DND-41 (cell line): ENCODE measurements at regions not wholly inside any gene's neighbourhood (a gene's known extent, or its start where the extent isn't known, plus 50 kb on each side); places are given as distances from the start of the nearest gene placed in this dataset.

Experiments
- ATAC-seq: fragments of 200-7000 bp; cut with Tn5 transposase; 3 replicates; pipeline ENCODE4 v1.9.1; 2021; ENCODE audit warnings: low read depth; ENCODE audit not compliant: insufficient read depth
- DNase-seq: peaks from one replicate; pipeline ENCODE4 v3.0.0-alpha.2; 2020
- H2AFZ ChIP-seq: 2 replicates; pipeline ENCODE4 v1.6.0; 2012; ENCODE audit warnings: low read depth, low read length
- H3K27ac ChIP-seq: 2 replicates; pipeline ENCODE4 v1.5.1; 2012; ENCODE audit warnings: low read length, inconsistent platforms
- H3K27me3 ChIP-seq: fragments of 200-600 bp; sonication (generic); 2 replicates; pipeline ENCODE4 v1.6.0; 2012; ENCODE audit warnings: low read length, mild to moderate bottlenecking, inconsistent platforms; ENCODE audit not compliant: insufficient read depth, poor library complexity
- H3K36me3 ChIP-seq: 2 replicates; pipeline ENCODE4 v1.5.1; 2012; ENCODE audit warnings: low read length, inconsistent platforms; ENCODE audit not compliant: insufficient read depth
- H3K4me1 ChIP-seq: 2 replicates; pipeline ENCODE4 v1.5.1; 2012; ENCODE audit warnings: mild to moderate bottlenecking, low read length; ENCODE audit not compliant: insufficient read depth
- H3K4me2 ChIP-seq: 2 replicates; pipeline ENCODE4 v1.6.0; 2012; ENCODE audit warnings: mild to moderate bottlenecking, moderate library complexity, low read length, inconsistent platforms; ENCODE audit not compliant: insufficient read depth
- H3K4me3 ChIP-seq, 2 experiments: fragments of 200-600 bp in 1 of 2; shearing (Covaris generic) in 1 of 2; 2 replicates each; pipeline ENCODE4 v1.5.1; 2012 to 2016; ENCODE audit warnings: inconsistent platforms in 2 of 2, low read length in 2 of 2, mild to moderate bottlenecking in 2 of 2, low read depth in 1 of 2, moderate library complexity in 1 of 2
- H3K79me2 ChIP-seq: 2 replicates; pipeline ENCODE4 v1.6.0; 2012; ENCODE audit warnings: low read length, inconsistent platforms; ENCODE audit not compliant: insufficient read depth
- H3K9ac ChIP-seq: 2 replicates; pipeline ENCODE4 v1.6.0; 2012; ENCODE audit warnings: low read depth, mild to moderate bottlenecking, inconsistent platforms, low read length, moderate library complexity
- H3K9me3 ChIP-seq: 2 replicates; pipeline ENCODE4 v1.5.1; 2012; ENCODE audit warnings: low read length, moderate library complexity, mild to moderate bottlenecking, inconsistent platforms; ENCODE audit not compliant: insufficient read depth, severe bottlenecking
- H4K20me1 ChIP-seq: 2 replicates; pipeline ENCODE4 v1.6.0; 2012; ENCODE audit warnings: low read length; ENCODE audit not compliant: insufficient read depth
- EZH2 ChIP-seq: IDR thresholded peaks from 3 replicates; pipeline ENCODE4 v1.6.1; 2012; ENCODE audit warnings: borderline replicate concordance, low read depth, mild to moderate bottlenecking, moderate library complexity, low read length, inconsistent platforms; ENCODE audit not compliant: severe bottlenecking
- TF ChIP-seq, protein P1 (sequence below): IDR thresholded peaks from 2 replicates; pipeline ENCODE4 v1.5.1; 2012; ENCODE audit warnings: borderline replicate concordance, low read length, moderate library complexity, mild to moderate bottlenecking; ENCODE audit not compliant: poor library complexity, severe bottlenecking; ENCODE audit errors: extremely low read depth

- Histone ChIP-seq H3K4me1 (no peaks in the 10 kb centered on the region), H3K9ac (no peak overlapping the region), H3K79me2 (no peaks in the 10 kb centered on the region), H2AFZ (no peak overlapping the region), H3K4me3 (no peak overlapping the region), H4K20me1 (no peaks in the 10 kb centered on the region), H3K36me3 (no peaks in the 10 kb centered on the region), H3K27ac (no peak overlapping the region), H3K9me3 (no peaks in the 10 kb centered on the region), H3K27me3 (no peaks in the 10 kb centered on the region), H3K4me2 (no peak overlapping the region)
- ATAC-seq (no peak), DNase-seq (no peak)
- no peak for TF ChIP-seq EZH2
- TF ChIP-seq, protein P1, sequence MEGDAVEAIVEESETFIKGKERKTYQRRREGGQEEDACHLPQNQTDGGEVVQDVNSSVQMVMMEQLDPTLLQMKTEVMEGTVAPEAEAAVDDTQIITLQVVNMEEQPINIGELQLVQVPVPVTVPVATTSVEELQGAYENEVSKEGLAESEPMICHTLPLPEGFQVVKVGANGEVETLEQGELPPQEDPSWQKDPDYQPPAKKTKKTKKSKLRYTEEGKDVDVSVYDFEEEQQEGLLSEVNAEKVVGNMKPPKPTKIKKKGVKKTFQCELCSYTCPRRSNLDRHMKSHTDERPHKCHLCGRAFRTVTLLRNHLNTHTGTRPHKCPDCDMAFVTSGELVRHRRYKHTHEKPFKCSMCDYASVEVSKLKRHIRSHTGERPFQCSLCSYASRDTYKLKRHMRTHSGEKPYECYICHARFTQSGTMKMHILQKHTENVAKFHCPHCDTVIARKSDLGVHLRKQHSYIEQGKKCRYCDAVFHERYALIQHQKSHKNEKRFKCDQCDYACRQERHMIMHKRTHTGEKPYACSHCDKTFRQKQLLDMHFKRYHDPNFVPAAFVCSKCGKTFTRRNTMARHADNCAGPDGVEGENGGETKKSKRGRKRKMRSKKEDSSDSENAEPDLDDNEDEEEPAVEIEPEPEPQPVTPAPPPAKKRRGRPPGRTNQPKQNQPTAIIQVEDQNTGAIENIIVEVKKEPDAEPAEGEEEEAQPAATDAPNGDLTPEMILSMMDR, result no peak
These were observed 183.8 kb downstream of the CCDC59 start for GRCh38 chr12:82174383-82174782.

DNA sequence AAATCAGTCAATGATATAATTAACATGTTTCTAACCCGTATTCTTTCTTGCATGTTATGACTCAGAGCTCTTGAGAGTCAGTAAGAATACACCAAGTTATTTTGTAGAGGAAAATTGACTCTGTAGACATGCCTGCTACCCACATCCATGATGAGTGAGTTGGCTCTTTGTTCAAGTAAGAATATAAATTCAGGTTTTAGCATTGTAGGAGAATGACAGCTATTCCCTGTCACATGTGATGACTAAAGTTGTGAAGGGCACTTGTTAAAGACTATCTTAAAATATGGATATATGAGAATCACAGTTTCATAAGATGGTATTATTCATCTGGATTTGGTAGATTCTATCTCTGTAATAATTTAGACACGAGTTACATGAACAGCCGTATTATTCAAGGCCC is 209.1 kb downstream of the CCDC59 start:
- H3K27me3 ChIP-seq, result no peaks in the 10 kb centered on the region
- no peaks in the 10 kb centered on the region for H3K4me1 ChIP-seq
- H3K9me3 ChIP-seq, result no peaks in the 10 kb centered on the region
- no peak overlapping the region for H3K4me2 ChIP-seq
- no peak overlapping the region for H2AFZ ChIP-seq
- no peaks in the 10 kb centered on the region for H3K36me3 ChIP-seq
- TF ChIP-seq, protein P1, result no peak
- TF ChIP-seq EZH2, result no peak
- no peaks in the 10 kb centered on the region for H3K79me2 ChIP-seq
- H3K27ac ChIP-seq, result no peak overlapping the region
- H3K9ac ChIP-seq, result no peak overlapping the region
- ATAC-seq, result no peak
- no peaks in the 10 kb centered on the region for H4K20me1 ChIP-seq
- no peak for DNase-seq
- H3K4me3 ChIP-seq, result no peak overlapping the region

GRCh38 chr12:82146740-82147139 is 211.4 kb downstream of the CCDC59 start:
- TF ChIP-seq EZH2, result no peak
- TF ChIP-seq, protein P1, result no peak
- Histone ChIP-seq H3K27me3 (no peaks in the 10 kb centered on the region), H3K4me1 (no peaks in the 10 kb centered on the region), H3K4me2 (no peak overlapping the region), H2AFZ (no peak overlapping the region), H3K79me2 (no peaks in the 10 kb centered on the region), H3K4me3 (no peak overlapping the region), H3K9ac (no peak overlapping the region), H3K27ac (no peak overlapping the region), H3K9me3 (no peaks in the 10 kb centered on the region), H4K20me1 (no peaks in the 10 kb centered on the region), H3K36me3 (no peaks in the 10 kb centered on the region)
- ATAC-seq (no peak), DNase-seq (no peak)

DNA sequence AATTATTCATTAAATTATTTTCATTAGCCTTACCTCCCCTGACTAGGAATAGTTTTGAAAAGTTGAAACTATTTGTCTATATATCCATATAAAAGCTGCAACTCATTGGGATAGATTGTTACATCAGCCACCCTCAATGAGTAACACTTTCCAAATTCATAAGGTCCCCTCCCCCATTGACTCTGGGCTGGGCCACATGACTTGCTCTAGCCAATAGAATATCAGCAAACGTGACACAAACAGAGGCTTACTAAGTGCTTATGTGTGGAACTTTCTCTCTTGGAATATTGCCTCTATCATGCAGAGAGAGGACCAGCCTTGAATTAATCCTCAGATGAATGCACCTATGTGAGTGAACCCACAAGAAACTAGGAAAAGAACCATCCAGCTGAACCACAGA is 213.7 kb downstream of the CCDC59 start:
- no peaks in the 10 kb centered on the region for H3K9me3 ChIP-seq
- H3K4me3 ChIP-seq, result no peak overlapping the region
- no peak overlapping the region for H3K4me2 ChIP-seq
- H3K4me1 ChIP-seq, result no peaks in the 10 kb centered on the region
- H4K20me1 ChIP-seq, result no peaks in the 10 kb centered on the region
- TF ChIP-seq, protein P1, result no peak
- no peak for TF ChIP-seq EZH2
- no peaks in the 10 kb centered on the region for H3K36me3 ChIP-seq
- H2AFZ ChIP-seq, result no peak overlapping the region
- no peak overlapping the region for H3K9ac ChIP-seq
- H3K27ac ChIP-seq, result no peak overlapping the region
- DNase-seq (no peak), ATAC-seq (no peak)
- H3K27me3 ChIP-seq, result no peaks in the 10 kb centered on the region
- no peaks in the 10 kb centered on the region for H3K79me2 ChIP-seq
